Trophoblast cell (in vitro differentiated cells and primary cell): ENCODE measurements at regions not wholly inside any gene's neighbourhood (a gene's known extent, or its start where the extent isn't known, plus 50 kb on each side); places are given as distances from the start of the nearest gene placed in this dataset.

ENCODE experiments used
- DNase-seq, 2 donors: peaks; one replicate each; pipeline ENCODE4 v3.0.0-alpha.2; 2016
- H2AFZ ChIP-seq: 2 replicates; pipeline ENCODE4 v1.6.1; 2013; ENCODE audit warnings: low read length, moderate library complexity, mild to moderate bottlenecking; ENCODE audit not compliant: insufficient read depth, poor library complexity
- H2AK5ac ChIP-seq: 2 replicates; pipeline ENCODE4 v1.6.1; 2013; ENCODE audit warnings: mild to moderate bottlenecking, low read length
- H2BK120ac ChIP-seq: 2 replicates; pipeline ENCODE4 v1.6.1; 2013; ENCODE audit warnings: low read length, mild to moderate bottlenecking, moderate library complexity; ENCODE audit not compliant: insufficient read depth, poor library complexity
- H2BK12ac ChIP-seq: 2 replicates; pipeline ENCODE4 v1.6.1; 2013; ENCODE audit warnings: mild to moderate bottlenecking, low read length, moderate library complexity
- H2BK5ac ChIP-seq: 2 replicates; pipeline ENCODE4 v1.6.1; 2013; ENCODE audit warnings: low read length, low read depth, moderate library complexity, mild to moderate bottlenecking; ENCODE audit not compliant: poor library complexity
- H3K14ac ChIP-seq: 2 replicates; pipeline ENCODE4 v1.6.1; 2013; ENCODE audit warnings: mild to moderate bottlenecking, low read length
- H3K18ac ChIP-seq: 2 replicates; pipeline ENCODE4 v1.6.1; 2013; ENCODE audit warnings: mild to moderate bottlenecking, low read length
- H3K23ac ChIP-seq: 2 replicates; pipeline ENCODE4 v1.6.1; 2013; ENCODE audit warnings: low read length
- H3K27ac ChIP-seq: 2 replicates; pipeline ENCODE4 v1.5.1; 2013; ENCODE audit warnings: low read depth, mild to moderate bottlenecking, inconsistent platforms, low read length, moderate library complexity
- H3K27me3 ChIP-seq: 2 replicates; pipeline ENCODE4 v1.6.1; 2013; ENCODE audit warnings: inconsistent platforms, mild to moderate bottlenecking, low read length, moderate library complexity; ENCODE audit not compliant: insufficient read depth
- H3K36me3 ChIP-seq, 2 experiments: 1 replicate in 1 of 2; 2 replicates in 1 of 2; pipeline ENCODE4 v1.6.1; 2013; ENCODE audit warnings: low read length in 2 of 2, mild to moderate bottlenecking in 2 of 2, moderate library complexity in 1 of 2; ENCODE audit not compliant: insufficient read depth in 2 of 2, control insufficient read depth in 1 of 2
- H3K4ac ChIP-seq: 2 replicates; pipeline ENCODE4 v1.6.1; 2013; ENCODE audit warnings: low read depth, mild to moderate bottlenecking, low read length, moderate library complexity
- H3K4me1 ChIP-seq, 2 experiments: 1 replicate in 1 of 2; 2 replicates in 1 of 2; pipeline ENCODE4 v1.6.1; 2013; ENCODE audit warnings: low read length in 2 of 2, mild to moderate bottlenecking in 2 of 2, moderate library complexity in 1 of 2; ENCODE audit not compliant: insufficient read depth in 2 of 2, control insufficient read depth in 1 of 2
- H3K4me2 ChIP-seq: 2 replicates; pipeline ENCODE4 v1.6.1; 2013; ENCODE audit warnings: inconsistent platforms, mild to moderate bottlenecking, low read length, moderate library complexity
- H3K4me3 ChIP-seq: 2 replicates; pipeline ENCODE4 v1.5.1; 2013; ENCODE audit warnings: mild to moderate bottlenecking, low read depth, low read length, inconsistent platforms
- H3K79me1 ChIP-seq: one replicate; pipeline ENCODE4 v1.6.1; 2013; ENCODE audit warnings: low read length
- H3K79me2 ChIP-seq: 2 replicates; pipeline ENCODE4 v1.6.1; 2013; ENCODE audit warnings: low read length, mild to moderate bottlenecking; ENCODE audit not compliant: control insufficient read depth, insufficient read depth, poor library complexity
- H3K9ac ChIP-seq: 2 replicates; pipeline ENCODE4 v1.6.1; 2013; ENCODE audit warnings: mild to moderate bottlenecking, low read length
- H3K9me3 ChIP-seq: 2 replicates; pipeline ENCODE4 v1.6.1; 2013; ENCODE audit warnings: low read depth, mild to moderate bottlenecking, control low read depth, inconsistent platforms, low read length; ENCODE audit not compliant: insufficient read depth
- H4K12ac ChIP-seq: 2 replicates; pipeline ENCODE4 v1.6.1; 2013; ENCODE audit warnings: low read depth, mild to moderate bottlenecking, low read length, moderate library complexity
- H4K8ac ChIP-seq: 2 replicates; pipeline ENCODE4 v1.6.1; 2013; ENCODE audit warnings: low read depth, mild to moderate bottlenecking, low read length, moderate library complexity
- H4K91ac ChIP-seq: one replicate; pipeline ENCODE4 v1.6.1; 2013; ENCODE audit warnings: low read depth, mild to moderate bottlenecking, low read length, moderate library complexity
- WGBS: extraction: QIAGEN DNeasy Blood & Tissue Kit; methylation state at CpG from one replicate; pipeline ENCODE4 v1.1.7; 2013; ENCODE audit warnings: missing lambda C conversion rate; ENCODE audit not compliant: insufficient read length, insufficient coverage; ENCODE audit errors: extremely low coverage; 5-methylcytosine and 5-hydroxymethylcytosine counted together

GRCh38 chr10:107418085-107418806, 253.7 kb upstream of the SORCS1 start:
- Histone ChIP-seq H3K23ac (no peak overlapping the region), H2BK120ac (no peak overlapping the region), H3K27ac (no peak overlapping the region), H2AFZ (no peak overlapping the region), H3K4me1 (no peaks in the 10 kb centered on the region), H3K14ac (no peak overlapping the region), H3K79me1 (no peaks in the 10 kb centered on the region), H4K8ac (no peak overlapping the region), H2BK12ac (no peak overlapping the region), H3K36me3 (no peaks in the 10 kb centered on the region), H3K9me3 (no peaks in the 10 kb centered on the region), H2BK5ac (no peak overlapping the region), H3K4ac (no peak overlapping the region), H4K91ac (no peak overlapping the region), H2AK5ac (no peak overlapping the region), H3K18ac (no peak overlapping the region), H3K79me2 (no peaks in the 10 kb centered on the region), H3K9ac (no peak overlapping the region), H3K27me3 (no peaks in the 10 kb centered on the region), H3K4me3 (no peak overlapping the region), H3K4me2 (no peak overlapping the region), H4K12ac (no peak overlapping the region)
- DNase-seq: no peak
- WGBS: no CpG with 5 or more reads among the region's 7 CpGs

DNA sequence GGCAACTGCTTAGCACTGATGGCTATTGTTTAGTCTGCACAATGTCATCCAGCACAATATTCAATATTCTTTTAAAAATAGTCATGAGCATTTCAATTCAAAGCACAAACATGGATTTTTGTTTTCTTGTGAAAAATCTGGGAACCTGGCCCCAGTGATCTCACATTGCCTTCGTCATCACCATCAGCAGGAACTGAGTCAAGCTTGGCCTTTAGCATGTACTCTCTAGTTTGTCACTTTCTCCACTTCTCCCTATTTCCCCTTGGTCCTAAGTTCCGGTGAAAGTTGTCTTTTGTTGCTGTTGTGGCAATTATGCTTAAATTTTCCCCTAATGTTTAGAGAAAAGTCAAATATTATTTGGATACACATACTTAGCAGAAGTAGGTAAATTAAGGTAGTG, 252.9 kb upstream of the SORCS1 start:
- no peak overlapping the region for H3K18ac ChIP-seq
- H4K91ac ChIP-seq: no peak overlapping the region
- no peak overlapping the region for H3K14ac ChIP-seq
- no peaks in the 10 kb centered on the region for H3K27me3 ChIP-seq
- no peak overlapping the region for H2BK5ac ChIP-seq
- no peak for DNase-seq
- H3K79me1 ChIP-seq: no peaks in the 10 kb centered on the region
- no peak overlapping the region for H3K4ac ChIP-seq
- H2AK5ac ChIP-seq: no peak overlapping the region
- no peak overlapping the region for H4K8ac ChIP-seq
- no peak overlapping the region for H3K4me2 ChIP-seq
- no peak overlapping the region for H2AFZ ChIP-seq
- H3K79me2 ChIP-seq: no peaks in the 10 kb centered on the region
- H3K9me3 ChIP-seq: no peaks in the 10 kb centered on the region
- no peak overlapping the region for H3K4me3 ChIP-seq
- no peak overlapping the region for H2BK12ac ChIP-seq
- no peak overlapping the region for H3K27ac ChIP-seq
- H4K12ac ChIP-seq: no peak overlapping the region
- no CpG with 5 or more reads among the region's 2 CpGs for WGBS
- H3K23ac ChIP-seq: no peak overlapping the region
- H3K9ac ChIP-seq: no peak overlapping the region
- H3K4me1 ChIP-seq: no peaks in the 10 kb centered on the region
- H2BK120ac ChIP-seq: no peak overlapping the region
- no peaks in the 10 kb centered on the region for H3K36me3 ChIP-seq

DNA sequence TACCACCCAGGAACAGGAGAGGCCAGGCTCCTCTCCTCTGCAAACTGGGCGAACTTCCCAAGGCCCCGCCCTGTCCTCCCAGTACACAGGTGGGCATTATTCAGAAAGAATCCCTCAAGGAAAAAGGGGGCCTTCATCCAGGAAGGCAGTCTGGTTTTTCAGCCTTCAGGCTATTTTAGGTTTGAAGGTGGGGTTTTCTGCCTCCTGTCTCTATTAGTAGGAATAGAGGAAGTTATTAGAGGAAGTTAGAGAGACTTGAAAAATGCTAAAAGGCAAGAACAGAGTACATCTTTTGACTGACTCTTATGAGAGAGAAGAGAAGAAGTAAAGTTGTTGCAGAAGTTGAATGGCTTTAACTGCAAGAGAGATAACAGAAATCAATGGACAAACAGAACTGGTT, 250.9 kb upstream of the SORCS1 start:
- Histone ChIP-seq H2BK12ac (no peak overlapping the region), H4K91ac (no peak overlapping the region), H2BK120ac (no peak overlapping the region), H3K4me1 (no peaks in the 10 kb centered on the region), H3K27me3 (no peaks in the 10 kb centered on the region), H2AK5ac (no peak overlapping the region), H3K23ac (no peak overlapping the region), H3K18ac (no peak overlapping the region), H3K27ac (no peak overlapping the region), H3K9me3 (no peaks in the 10 kb centered on the region), H3K9ac (no peak overlapping the region), H3K14ac (no peak overlapping the region), H3K79me1 (no peaks in the 10 kb centered on the region), H4K12ac (no peak overlapping the region), H3K4me2 (no peak overlapping the region), H2BK5ac (no peak overlapping the region), H4K8ac (no peak overlapping the region), H2AFZ (no peak overlapping the region), H3K36me3 (no peaks in the 10 kb centered on the region), H3K4me3 (no peak overlapping the region), H3K79me2 (no peaks in the 10 kb centered on the region), H3K4ac (no peak overlapping the region)
- no CpG with 5 or more reads among the region's 2 CpGs for WGBS
- DNase-seq: no peak

GRCh38 chr10:107413971-107414370, 249.5 kb upstream of the SORCS1 start:
- Histone ChIP-seq H2AFZ (no peak overlapping the region), H3K36me3 (no peaks in the 10 kb centered on the region), H3K18ac (no peak overlapping the region), H3K27ac (no peak overlapping the region), H3K4me1 (no peaks in the 10 kb centered on the region), H3K79me1 (no peaks in the 10 kb centered on the region), H3K23ac (no peak overlapping the region), H3K4me3 (no peak overlapping the region), H2BK5ac (no peak overlapping the region), H4K91ac (no peak overlapping the region), H3K4ac (no peak overlapping the region), H4K8ac (no peak overlapping the region), H3K9ac (no peak overlapping the region), H2AK5ac (no peak overlapping the region), H4K12ac (no peak overlapping the region), H2BK12ac (no peak overlapping the region), H3K14ac (no peak overlapping the region), H2BK120ac (no peak overlapping the region), H3K4me2 (no peak overlapping the region), H3K79me2 (no peaks in the 10 kb centered on the region), H3K27me3 (no peaks in the 10 kb centered on the region), H3K9me3 (no peaks in the 10 kb centered on the region)
- DNase-seq: no peak
- no CpG with 5 or more reads among the region's 1 CpG for WGBS
